ENCODE measurements at regions not wholly inside any gene's neighbourhood (a gene's known extent, or its start where the extent isn't known, plus 50 kb on each side); places are given as distances from the start of the nearest gene placed in this dataset.

DNA sequence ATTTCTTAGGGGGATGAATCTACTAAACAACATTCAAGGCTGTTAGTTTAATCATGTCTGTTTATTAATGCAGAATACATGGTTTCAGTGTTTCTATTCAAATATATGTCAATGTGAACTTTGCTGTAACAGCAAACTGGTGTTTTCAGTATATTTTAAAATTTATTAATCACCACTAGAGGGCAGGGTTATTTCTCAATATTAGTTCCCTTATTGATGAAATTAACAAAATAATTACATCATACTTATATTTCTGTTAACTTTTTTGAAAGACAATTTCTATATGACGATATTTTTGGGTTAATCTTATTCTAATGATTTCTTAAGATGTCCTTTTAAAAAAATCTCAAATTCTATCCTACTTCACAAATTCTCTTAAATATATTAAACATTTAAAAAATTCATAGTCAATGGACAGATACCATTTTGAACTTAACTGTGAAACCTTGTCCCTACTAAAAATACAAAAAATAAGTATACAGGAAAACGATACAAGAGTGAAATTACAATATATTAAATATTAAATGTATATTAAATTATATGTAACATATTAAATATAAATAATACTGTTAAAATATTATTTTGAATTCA is 1034.1 kb upstream of the PRMT6 start:
- no peak for DNase-seq

- DNase-seq, result no peak
Observed at GRCh38 chr1:106027871-106028270, 1028.6 kb upstream of the PRMT6 start.

DNA sequence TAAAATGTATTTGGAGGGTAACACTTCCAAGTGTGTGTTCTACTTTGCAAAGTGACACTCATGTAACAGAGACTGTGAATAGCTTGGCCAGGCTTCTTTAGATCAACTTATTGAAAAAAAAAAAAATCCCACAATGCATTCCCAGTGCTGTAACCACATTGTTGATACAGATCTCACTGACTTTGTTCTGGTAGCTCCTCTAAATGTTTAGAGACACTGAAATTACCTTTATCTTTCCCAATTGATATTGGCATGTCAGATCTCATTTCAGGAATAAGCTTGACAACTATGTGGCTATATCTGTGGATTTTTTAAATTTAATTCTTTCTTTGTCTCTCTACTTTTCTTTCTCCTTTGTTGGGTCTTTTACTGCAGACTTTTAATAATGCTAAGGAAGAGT is 1018.9 kb upstream of the PRMT6 start:
- no peak for DNase-seq

DNA sequence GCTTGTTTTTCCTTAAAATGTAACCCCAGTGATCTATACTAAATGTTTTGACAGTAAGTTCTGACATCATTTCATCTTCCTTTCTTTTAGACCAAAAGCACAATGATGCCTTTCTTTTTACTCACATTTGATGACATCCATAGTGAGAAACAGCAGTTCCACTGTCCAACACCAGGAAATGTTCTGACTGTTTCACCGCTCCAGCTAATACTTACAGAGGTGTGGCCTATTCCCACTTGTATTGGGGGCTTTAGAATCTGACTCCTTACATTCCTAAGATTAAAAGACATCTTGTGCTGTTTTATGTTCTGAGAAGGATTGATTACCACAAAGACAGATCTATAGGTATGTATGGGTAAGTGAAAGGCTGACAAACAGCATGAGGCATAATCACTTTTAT is 1018.2 kb upstream of the PRMT6 start:
- no peak for DNase-seq

GRCh38 chr1:106043971-106044370 is 1012.5 kb upstream of the PRMT6 start:
- DNase-seq, result no peak

DNA sequence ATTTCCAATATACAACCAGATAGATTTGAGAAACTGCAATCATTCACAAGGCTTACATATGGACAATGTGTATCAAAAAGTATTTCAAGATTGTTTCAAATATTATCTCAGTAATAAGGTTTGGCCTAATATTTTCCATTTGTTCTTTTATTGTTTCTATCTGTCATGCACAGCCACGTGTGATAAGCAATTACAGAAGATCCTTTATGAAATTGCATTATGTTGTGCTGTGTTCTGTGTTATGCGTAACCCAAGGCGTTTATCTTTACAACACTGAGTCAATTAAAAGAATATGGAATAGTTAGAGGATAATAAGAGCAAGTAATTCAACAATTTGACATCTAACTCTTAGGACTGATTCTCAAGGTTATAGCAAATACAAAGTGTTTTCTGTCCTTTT is 1009.3 kb upstream of the PRMT6 start:
- no peak for DNase-seq

DNA sequence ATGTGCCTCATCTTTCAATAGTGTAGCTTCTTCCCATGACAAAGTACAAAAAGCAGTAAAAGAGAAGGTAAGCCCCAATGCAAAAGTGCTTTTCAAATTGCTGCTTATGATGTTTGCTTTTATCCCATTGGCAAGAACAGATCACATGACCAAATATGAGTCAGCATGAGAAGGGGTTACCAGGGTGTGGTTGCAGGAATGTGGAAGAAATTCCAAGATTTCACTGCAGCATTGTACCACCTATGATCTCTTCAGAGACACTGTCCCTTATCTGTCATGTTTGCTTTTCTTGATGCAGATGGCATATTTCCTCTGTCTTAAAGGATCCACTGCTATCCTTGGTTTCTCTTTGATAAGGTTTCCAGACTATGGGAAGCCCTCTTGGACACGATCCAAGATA is 1006.9 kb upstream of the PRMT6 start:
- DNase-seq, result no peak

- DNase-seq, result no peak
Observed at GRCh38 chr1:106055855-106056254, 1000.6 kb upstream of the PRMT6 start.

DNA sequence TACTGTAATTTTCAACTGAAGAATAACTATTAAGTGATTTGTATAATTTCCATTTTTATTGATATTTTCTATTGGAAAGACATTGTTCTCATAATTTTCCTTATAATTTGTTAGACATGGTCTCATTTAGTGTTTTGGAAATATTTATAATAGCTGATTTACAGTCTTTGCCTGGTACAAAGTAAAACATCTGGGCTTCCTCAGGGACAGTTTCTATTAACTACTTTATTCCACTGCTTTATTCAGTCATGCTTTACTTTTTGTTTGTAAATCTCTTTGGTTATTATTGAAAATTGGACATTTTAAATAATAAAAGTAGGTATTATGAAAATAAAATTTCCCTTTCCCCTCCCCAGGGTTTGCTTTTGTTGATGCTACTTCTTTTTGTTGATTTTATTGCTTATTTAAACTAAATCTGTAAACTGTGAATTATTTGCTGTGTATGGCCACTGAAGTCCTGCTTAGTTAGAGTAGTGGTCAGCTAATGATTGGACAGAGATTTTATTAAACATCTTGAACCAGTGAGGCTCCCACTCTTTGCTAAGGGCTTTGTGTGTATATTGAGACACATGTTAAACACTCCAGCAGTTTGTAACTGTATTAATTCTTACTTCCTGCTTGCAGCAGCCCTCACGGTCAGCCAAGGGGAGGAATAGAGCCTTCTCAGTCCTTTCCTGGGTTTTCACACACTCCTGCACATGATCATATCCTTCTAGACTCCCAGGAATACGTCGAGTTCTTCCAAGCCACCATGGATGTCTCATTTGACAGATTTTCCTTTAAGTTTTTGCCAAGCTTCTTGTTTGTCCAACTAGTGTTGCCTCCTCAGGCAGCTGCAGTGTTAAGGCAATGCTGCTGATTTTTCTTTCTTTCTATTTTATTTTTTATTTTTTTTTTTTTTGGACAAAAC is 994.6 kb upstream of the PRMT6 start:
- DNase-seq, result no peak

DNA sequence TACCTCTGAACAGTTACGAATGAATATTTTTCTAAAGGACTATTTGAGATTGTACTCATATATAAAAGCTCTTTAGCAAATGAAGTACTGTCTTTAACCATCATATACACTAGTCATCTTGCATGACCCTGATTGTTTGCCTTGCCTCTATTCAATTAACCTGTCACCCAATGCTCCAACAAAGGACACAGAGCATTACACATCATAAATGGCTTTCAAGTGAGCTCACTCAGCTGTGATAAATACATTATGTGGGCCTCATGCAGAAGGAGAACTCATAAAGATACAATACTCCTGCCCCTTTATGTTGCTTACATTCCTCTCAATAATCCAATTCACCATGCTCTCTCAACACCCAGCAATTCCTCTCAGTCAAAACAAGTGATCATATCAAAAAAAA is 993.0 kb upstream of the PRMT6 start:
- no peak for DNase-seq

DNA sequence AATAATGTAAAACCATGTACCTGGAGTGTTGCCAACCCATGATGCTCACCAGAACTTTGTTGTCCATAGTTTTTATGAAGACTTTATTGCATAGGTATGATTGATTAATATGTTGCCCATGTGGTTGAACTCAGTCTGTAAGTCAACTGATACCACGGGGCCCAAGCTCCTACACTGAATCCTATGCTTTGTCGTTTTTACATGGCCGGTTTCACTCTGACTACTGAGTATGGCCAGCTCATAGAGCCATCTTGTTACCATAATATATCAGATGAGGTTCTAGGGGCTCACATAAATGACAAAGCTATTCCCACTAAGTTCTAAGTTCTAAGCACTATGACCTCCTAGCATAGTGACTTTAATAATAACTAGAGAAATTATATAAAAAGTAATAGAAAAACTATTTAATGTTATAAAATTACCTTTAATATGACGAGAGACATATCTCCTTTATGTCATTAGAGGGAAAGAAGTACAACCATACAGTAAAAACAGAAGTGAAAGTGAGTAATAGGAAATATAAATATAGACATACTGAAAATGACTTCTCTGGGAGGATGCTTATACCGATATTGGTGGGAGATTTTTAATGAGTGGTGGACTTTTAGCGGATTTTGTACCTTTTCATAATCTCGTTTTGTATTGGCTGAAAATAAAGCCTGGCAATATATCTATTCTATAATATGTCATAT is 983.4 kb upstream of the PRMT6 start:
- DNase-seq, result no peak

GRCh38 chr1:106080608-106081325 is 975.7 kb upstream of the PRMT6 start:
- DNase-seq, result no peak

GRCh38 chr1:106111044-106111443 is 945.4 kb upstream of the PRMT6 start:
- DNase-seq, result no peak

DNA sequence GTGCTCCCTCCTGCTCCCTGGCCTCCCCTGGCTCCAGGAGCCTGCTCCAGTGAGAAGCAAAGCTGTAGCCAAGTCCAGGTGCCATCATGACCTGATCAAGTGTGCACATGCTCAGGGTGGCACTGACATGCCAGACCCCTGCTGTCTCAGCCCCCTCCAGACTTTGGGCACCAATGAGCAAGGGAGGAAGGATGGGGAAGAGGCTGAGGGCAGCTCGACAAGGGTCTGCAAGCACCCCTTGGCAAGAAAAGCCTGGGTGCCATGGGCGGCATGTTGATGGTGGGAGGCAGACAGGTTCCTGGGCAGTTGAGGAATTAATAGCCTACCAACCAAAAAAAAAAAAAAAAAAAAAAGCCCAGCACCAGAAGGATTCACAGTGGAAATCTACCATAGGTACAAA is 942.6 kb upstream of the PRMT6 start:
- no peak for DNase-seq

DNA sequence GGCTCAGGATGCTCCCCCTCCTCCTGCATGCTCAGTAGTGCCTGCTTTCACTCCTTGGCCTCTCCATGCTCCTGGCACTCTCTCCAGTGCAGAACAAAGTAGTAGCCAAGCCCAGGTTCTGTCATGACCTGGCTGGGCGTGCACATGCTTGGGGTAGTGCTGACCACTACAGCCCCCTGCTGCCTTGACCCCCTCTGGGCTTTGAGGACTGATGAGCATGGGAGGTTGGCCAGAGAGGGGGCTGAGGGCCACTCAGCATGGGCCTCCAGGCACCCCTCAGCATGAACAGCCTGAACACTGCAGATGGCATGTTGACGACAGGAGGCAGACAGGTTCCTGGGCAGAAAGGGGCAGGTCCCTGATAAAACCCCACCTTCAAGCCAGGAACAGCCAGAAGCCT is 935.7 kb upstream of the PRMT6 start:
- DNase-seq, result no peak

GRCh38 chr1:106121728-106122127 is 934.7 kb upstream of the PRMT6 start:
- DNase-seq, result no peak

DNA sequence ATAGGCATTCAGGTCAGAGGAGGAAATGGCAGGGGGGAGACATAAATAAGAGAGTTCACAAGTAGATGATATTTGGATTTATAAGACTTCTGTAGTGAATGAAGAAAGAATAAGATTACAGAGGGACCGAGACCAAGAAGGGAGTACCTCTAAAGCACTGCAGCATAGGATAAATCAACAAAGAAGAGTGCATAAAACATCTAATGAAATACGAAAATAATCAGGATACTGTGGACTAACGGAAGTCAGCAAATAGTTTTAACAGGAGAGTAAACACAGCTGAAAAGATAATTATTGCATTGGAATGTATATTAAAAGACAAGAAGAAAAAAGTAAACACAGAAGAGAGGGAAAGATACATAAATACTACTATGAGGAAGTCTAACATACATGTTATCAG is 921.9 kb upstream of the PRMT6 start:
- DNase-seq, result no peak

GRCh38 chr1:106173101-106173500 is 883.4 kb upstream of the PRMT6 start:
- no peak for DNase-seq

GRCh38 chr1:106178791-106179190 is 877.7 kb upstream of the PRMT6 start:
- no peak for DNase-seq

GRCh38 chr1:106181866-106182265 is 874.6 kb upstream of the PRMT6 start:
- DNase-seq, result no peak

- no peak for DNase-seq
Observed at GRCh38 chr1:106185089-106185488, 871.4 kb upstream of the PRMT6 start.

- DNase-seq, result no peak
Observed at GRCh38 chr1:106189780-106190179, 866.7 kb upstream of the PRMT6 start.

DNA sequence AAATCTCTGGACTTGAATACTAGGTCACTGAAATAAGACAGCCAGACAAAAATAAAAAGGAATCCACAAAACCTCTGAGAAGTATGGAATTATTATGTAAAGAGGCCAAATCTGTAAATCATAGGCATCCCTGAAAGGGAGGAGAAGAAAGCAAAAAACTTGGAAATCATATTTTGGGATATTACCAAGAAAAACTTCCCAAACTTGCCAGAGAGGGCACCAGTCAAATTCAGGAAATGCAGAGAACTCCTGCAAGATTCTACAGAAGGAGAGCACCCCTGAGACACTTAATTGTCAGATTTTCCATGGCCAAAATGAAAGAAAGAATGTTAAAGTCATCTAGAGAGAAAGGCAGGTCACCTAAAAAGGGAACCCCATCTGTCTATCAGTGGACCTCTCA is 862.3 kb upstream of the PRMT6 start:
- DNase-seq, result no peak

All from GDM1 (cell line).